Ecto neural progenitor cell (in vitro differentiated cells): ENCODE measurements at regions not wholly inside any gene's neighbourhood (a gene's known extent, or its start where the extent isn't known, plus 50 kb on each side); places are given as distances from the start of the nearest gene placed in this dataset.

ENCODE experiments used
- DNase-seq: peaks from one replicate; pipeline ENCODE4 v3.0.0-alpha.2; 2018; ENCODE audit warnings: low spot score

GRCh38 chr6:16850681-16851026, 89.4 kb upstream of the ATXN1 start:
- DNase-seq: no peak

- no peak for DNase-seq
Measured at GRCh38 chr6:16849988-16850680, 88.9 kb upstream of the ATXN1 start.

GRCh38 chr6:16849280-16849987, 88.2 kb upstream of the ATXN1 start:
- no peak for DNase-seq

GRCh38 chr6:16846399-16846778, 85.1 kb upstream of the ATXN1 start:
- no peak for DNase-seq

GRCh38 chr6:16844183-16844582, 82.9 kb upstream of the ATXN1 start:
- no peak for DNase-seq

- no peak for DNase-seq
Measured at GRCh38 chr6:16842676-16843075, 81.4 kb upstream of the ATXN1 start.

GRCh38 chr6:16841241-16841640, 80.0 kb upstream of the ATXN1 start:
- DNase-seq: no peak

GRCh38 chr6:16840725-16841124, 79.5 kb upstream of the ATXN1 start:
- DNase-seq: no peak

- no peak for DNase-seq
Measured at GRCh38 chr6:16840291-16840690, 79.0 kb upstream of the ATXN1 start.

- DNase-seq: no peak
Measured at GRCh38 chr6:16839631-16840179, 78.4 kb upstream of the ATXN1 start.

- no peak for DNase-seq
Measured at GRCh38 chr6:16837217-16837972, 76.1 kb upstream of the ATXN1 start.

- DNase-seq: no peak
Measured at GRCh38 chr6:16836144-16836981, 75.1 kb upstream of the ATXN1 start.

- DNase-seq: no peak
Measured at GRCh38 chr6:16834242-16834641, 73.0 kb upstream of the ATXN1 start.

- DNase-seq: no peak
Measured at GRCh38 chr6:16832721-16833120, 71.5 kb upstream of the ATXN1 start.

- DNase-seq: no peak
Measured at GRCh38 chr6:16832043-16832567, 70.8 kb upstream of the ATXN1 start.

GRCh38 chr6:16831136-16831535, 69.9 kb upstream of the ATXN1 start:
- DNase-seq: no peak

GRCh38 chr6:16828058-16828457, 66.8 kb upstream of the ATXN1 start:
- DNase-seq: no peak

- DNase-seq: no peak
Measured at GRCh38 chr6:16827627-16828026, 66.4 kb upstream of the ATXN1 start.

GRCh38 chr6:16825784-16826183, 64.5 kb upstream of the ATXN1 start:
- no peak for DNase-seq

GRCh38 chr6:16824845-16825685, 63.8 kb upstream of the ATXN1 start:
- DNase-seq: no peak
